ENCODE measurements at regions not wholly inside any gene's neighbourhood (a gene's known extent, or its start where the extent isn't known, plus 50 kb on each side); places are given as distances from the start of the nearest gene placed in this dataset.
"Not testable (repeated sequence)": the region's sequence is repeated elsewhere in the genome, so short reads cannot be mapped to it uniquely, and the experiment has no call there.

DNA sequence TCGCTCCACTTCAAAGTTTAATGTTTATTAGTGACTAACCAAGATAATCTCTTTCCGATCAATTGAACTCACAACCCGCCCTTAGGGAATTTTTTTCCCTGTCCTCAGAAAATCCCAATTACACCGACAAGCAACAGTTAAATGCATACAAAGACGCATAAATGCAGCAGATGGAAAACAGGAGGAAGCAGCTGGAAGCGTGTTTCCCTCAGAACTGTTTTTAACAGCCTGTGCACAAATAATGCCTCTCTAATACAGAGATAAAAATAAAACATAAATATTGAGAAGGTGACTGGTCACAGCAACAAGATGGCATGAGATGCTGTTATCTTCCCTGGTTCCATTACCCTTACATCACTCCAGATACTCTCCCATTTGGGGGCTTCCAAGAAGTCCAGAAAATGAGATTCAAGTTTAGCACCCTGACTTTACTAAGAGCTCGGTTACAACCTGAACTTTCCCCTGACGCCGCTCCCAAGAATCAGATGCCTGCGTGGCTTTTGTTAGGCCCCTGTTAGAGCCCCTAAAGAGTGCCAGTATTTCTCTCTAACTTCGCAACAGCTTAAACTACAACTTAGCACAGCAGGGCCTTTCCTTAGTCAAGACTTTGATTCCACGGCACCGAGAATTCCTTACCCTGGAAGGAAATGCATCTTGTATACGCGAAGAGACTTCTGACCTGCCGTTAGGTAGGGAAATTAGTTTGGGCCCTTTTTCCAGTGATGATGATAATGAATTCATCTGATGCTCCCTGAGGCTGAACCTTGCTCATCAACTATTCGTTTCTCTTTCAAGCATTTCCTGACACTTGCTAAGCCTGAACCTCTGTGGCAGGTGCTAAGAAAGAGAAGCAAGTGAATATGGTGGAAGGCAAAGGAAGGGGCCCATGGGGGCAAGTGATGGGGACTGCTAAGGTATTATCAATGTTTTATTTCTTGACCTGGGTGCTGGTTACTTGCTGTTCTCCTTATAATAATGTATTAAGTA, 137.7 kb upstream of the SMYD2 start:
- DNase-seq: no peak

DNA sequence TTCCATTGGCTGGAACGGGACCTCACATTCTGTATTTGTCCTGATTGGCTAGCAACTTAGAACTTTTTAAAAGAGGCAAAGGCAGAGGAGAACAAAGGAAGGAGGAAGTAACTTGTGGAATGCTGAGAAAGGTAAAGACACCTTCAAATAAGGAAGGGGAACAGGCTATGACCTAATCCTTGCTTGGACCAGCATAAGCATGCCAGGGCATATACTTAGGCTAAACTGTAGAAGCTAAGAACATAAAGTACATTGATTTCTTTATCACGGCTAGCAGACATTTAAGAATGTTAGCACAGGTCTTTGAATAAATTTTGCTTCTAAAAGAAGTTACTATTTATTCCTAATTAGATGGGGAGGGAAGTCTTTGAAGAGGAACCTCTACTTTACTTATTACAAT, 136.4 kb upstream of the SMYD2 start:
- not testable (repeated sequence) for DNase-seq

DNA sequence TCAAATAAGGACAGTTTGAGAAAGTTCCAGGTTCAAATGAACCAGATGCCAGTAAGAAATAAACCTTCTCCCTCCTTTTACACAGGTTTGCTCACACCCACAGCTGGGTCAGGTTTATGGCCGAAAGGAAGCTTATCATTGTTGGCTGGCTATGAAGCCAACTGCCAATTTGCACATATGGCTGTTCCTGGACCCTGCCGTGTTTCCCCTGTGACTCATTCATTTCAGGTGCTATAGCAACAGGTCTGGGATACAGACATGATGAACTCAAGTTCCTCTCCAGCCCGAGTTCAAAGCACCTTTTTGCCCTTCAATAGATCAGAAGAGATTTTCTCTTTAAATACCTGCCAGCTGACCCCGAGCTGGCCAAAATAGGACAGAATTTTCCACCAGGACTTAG, 134.4 kb upstream of the SMYD2 start:
- no peak for DNase-seq

DNA sequence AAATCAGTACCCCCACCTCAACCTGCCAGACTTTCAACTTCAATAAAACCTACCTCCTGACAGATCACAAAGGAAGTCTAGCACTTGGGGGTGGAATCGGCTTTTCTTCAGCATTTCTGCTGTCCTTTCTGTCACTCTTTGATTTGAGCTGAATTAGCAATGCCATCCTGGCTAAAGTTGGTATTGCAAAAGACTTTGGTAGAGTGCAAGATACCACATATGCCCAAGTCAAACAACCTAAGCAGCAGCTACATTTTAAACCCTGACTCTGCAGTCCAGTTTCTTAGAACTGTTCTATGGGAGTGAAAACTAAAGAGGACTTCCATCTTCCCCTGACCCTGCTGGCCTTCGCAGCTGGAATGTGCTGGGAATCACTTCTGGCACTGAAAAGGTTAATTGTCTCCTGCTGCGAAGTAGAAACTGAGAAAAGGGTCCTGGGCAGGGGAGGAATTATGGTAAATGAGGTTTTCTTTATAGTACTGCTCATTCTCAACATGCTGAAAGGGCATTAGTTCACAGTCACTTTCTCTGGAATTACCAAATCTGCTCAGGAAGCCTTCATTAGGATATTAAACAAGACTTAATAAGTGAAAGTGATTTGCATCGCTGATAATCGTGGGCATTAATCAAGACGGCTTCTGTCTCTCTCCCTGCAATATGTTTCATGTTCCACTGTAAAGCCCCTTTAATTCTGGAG, 126.2 kb upstream of the SMYD2 start:
- no peak for DNase-seq

DNA sequence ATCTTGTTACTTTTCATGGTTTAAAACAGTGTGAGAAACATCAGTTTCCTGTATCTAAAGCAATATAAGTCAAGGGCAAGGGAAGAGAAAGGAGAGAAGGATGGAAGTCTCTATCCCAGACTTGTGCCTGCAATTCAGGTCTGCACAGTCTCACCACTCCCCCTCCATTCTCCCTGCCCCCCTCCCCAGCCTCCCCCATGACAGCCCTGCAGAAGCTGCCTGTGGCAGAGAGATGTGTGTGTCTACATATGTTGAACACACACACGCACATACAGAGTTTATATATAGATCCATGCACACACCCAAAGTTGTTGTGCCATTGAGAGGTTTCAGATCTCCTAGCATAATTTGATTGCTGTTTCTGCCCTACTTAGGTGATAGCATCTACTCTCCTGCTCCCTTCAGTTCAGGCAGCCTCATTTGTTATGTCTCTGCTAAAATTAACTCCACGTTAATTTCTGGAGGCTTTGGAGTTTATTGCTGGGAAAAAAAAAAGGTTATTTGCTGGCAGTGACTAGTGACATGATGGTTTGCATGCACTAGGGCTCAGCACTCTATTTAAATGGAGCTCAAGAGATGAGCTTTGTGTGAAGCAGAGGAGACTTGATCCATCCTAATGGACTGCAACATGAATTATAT, 124.9 kb upstream of the SMYD2 start:
- no peak for DNase-seq

DNA sequence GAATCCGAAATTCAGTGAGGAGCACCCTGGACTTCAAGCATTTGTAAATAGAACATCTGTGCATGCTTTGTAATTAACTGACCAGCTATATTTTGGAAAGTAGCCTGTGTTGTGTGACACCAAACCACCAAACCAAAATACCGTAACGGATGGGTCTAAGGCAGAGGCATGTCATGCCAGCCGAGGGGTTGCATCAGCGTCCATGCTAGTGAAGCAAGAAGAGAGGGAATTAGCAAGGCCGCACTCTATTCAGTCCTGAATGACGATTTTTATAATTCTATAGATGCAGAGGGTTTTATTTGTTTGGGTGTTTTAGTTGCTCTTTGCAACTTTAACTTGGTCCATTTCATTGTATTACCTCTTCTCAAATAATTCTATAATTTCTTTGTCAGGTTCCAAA, 116.8 kb upstream of the SMYD2 start:
- no peak for DNase-seq

DNA sequence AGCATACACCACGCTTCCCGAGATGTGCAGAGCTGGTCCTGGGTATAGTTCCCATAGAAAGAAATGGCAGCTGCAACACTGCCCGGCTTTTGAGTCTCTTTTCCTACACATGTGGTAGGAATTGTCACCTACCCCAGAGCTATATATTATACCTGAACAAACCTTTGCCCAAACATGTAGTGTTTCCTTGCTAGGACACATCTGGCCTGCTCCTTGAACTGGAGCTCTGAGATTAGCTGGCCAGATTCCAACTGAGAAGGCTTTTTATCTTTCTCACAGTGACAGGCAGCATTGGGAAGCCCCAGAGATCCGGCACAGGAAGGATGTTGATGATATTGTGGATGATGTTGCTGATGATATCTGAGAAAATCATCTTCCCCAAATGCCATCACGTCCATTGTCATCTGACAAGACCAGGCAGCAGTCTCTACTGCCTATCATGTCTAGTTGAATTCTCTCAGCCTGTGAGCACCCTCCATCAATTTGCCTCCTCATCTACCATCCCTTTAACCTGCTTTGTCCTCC, 115.0 kb upstream of the SMYD2 start:
- DNase-seq: no peak

DNA sequence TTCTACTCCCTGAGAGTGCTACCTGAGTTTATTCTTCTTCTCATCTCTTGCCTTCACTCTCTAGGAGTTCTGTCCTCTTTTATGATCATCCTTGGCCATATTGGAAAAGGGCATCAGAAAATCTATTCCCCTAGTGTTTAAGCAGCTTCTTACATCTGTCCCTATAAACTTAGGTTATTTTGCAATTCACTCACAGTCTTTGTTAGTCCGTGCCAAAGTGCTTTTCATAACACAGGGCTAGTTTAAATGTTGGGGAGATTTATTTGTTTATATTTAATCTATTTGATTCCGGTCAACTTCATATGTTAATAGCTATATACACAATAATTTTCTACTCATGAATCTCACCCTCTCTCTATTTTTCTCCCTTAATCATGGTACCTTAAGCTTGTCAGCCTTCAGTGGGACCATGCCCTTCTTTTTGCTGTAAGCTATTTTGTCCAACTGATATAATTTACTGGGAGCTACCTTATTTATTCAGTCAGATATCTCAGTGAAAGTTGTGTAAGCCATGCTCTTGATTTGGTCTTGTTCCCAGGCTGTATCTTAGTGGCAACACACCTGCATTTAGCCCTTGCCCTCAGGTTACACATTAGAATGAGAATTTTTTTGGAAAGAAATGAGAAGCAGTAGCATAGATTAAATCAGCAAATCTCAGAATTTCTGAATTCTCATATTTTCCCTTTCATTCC, 106.3 kb upstream of the SMYD2 start:
- no peak for DNase-seq

DNA sequence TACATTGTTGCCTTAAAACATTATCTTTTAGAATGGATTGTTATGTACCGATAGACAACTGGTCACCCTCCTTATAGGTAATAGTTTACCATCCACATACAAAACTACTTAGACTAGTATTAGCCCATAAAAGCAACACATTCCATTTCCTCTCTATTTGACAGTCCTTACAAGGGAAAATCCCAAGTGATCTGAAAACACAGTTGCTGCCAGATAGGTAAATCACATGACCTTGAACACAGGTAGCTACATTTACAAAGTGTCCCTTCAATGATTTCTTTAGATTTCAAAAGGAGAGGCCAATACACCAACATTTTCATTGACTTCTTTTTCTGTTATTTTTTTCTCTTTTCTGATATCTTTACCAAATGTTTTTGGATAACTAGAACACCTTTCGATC, 102.9 kb upstream of the SMYD2 start:
- DNase-seq: no peak

DNA sequence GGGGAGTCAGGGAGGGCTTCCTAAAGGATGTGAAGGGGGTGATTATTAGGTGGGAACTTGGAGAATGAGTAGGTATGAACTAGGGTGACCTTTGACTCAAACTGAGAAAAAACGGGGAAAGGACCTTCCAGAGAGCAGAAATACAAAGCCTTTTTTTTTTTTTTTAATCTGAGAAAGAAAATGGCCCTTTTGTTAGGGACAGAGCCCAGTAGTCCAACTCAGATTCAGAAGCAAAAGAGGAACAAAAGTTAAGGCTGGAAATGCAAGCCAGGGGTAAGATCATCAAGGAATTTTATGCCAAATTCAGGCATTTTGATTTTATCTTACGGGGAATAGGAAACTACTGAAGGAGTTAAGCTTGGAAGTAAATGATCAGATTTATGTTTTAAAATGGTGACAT, 96.0 kb upstream of the SMYD2 start:
- DNase-seq: no peak

DNA sequence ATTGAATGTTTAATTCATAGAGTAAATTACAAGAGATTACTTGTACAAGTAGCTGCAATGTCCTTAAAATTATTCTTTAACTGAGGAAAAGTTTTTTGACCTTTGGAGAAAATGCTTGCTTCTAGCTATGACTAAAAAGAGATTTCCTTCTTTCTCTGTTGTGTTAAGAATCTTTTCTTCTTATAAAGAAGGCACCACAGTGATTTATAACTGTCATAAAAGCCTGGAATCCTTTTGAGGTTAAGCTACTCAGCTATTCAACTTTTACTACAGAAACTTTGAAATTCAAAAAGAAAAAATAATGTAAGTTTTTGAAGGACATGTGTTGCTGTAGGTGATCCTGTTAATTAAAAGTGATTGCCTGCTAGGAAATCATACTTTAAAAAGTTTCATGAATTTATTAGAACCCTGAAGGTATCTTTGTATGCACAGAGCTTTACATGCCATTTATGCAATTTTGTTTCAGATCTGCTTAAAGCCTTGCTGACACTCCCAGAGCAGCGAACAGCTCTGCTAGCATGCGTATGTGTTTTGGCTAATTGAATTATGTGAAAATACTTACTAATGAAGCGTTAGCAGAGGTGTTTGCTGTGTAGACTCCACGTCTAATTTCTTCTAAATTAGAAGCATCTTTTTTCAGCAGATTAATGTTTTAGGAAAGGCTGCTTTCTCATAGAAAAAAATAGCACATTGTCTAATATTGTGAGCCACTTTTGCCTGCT, 94.7 kb upstream of the SMYD2 start:
- no peak for DNase-seq

DNA sequence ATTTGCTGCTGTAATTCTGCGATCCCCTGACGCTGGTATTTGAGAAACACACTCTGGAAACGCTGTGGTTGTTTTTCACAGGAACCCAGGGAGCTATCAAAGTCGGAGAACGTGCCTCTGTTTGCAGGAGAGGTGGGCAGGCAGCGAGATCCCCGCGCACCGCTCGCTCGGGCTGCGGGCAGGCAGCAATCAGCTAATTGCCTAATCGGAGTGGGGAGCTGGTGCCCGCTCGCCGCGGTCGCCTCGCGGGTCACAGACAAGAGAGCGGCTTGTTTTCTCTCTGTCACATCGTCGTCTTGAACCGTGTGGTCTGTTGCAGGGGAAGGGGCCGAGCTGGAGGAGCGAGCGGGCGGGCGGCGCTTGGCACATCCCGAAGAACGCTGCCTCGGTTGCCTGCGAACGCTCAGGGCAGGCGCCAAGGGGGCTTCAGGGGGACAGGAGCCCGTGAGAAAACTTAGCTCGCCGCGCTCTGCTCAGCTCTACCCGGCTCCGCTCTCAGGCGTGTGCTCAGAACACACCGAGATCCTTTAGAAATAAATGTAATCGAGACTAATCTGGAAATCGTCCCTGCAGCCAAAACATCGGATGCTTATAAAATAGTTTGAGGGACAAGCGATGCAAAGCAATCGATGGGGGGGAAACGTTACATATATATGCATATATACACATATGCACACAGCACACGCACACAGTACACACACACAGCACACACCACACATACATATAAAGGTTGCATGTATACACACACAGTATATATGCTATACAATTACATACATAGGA, 93.6 kb upstream of the SMYD2 start:
- no peak for DNase-seq

DNA sequence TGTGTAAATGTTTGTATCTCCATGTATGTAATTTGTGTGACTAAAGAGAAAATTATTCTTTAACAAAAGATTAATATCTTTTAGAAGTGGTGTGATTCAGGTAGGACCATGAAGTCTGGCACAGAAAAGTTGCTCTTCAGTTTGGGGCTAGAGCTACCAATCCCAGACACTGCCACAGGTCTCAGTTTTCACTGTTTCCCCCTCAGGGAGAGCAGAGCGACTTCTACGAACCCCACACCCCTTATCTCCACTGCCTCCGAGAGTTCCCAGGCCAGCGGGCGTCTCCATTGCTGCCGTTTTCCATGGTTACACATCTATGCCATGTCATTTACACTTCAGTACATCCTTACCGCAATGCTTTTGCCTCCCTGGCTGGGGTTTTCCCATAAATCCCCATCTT, 93.0 kb upstream of the SMYD2 start:
- no peak for DNase-seq

DNA sequence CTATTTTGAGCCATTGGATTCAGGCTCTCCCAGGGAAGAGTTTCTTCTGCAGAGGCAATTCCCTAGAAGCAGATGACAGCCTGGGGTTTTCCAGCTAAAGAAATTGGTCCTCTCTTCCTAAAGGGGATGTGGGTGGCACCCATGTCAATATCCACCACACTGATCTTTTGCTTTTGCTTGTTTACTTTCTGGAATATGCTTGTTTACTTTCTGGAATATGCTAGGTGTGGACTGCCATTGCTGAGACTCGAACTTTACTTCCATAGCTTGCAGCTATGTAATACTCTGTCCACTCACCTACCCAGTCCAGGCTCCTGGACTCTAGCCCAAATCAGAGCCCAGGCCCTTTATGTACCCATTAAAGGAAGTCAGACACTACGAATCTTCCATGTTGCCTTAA, 92.1 kb upstream of the SMYD2 start:
- DNase-seq: no peak

DNA sequence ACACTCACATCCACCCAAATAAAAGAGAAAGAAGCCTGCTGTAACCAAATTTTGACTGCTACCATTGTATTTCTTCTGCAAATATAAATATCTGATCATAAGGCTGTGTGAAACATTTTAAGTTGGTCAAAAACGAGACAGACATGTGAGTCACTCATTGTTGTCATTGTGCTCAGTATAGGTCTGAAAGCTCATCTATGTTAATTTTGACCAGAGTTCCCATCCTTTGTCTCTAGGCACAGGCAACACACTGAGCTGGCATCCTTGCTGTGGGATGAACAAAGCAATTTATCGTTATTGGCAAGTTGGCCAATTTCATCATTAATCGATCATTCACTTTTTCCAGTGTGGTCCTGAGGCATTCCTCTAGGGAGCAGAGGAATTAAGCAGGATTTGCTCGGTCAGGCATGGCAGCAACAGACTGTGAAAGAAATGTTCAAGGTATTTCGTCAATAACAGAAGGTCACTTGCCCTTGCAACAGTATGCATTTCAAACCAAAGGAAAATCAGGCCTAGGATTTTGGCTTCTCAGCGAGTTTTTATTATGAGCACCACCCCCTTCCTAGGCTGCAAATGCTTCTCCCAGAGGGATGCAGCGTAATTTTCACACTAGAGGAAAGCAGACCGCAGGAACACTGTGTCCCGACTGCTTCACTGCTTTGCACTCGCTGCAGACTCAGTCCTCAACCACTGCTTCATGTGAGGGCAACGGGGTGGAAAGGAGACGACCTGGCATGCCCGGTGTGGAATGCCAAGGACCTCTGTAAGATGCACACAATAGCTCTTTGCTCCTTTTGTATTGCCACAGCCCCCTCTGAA, 87.9 kb upstream of the SMYD2 start:
- no peak for DNase-seq

DNA sequence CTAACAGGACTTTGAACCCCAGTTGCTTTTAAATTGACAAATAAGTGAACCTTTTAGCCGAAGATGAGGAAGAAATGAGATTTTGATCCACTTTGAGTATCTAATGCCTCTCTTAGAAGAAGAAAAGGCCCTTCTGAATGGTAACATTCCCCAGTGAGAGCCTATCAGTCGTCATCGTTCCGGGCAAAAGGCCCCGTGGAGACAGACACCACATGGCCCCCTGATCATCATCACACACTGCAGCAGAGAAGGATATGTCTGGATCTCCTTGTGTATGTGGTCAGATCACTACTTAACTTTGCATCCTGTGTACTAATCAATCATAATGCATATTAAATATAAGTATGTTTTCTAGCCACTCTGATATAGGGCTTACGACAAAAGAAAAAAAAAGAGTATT, 87.3 kb upstream of the SMYD2 start:
- no peak for DNase-seq

DNA sequence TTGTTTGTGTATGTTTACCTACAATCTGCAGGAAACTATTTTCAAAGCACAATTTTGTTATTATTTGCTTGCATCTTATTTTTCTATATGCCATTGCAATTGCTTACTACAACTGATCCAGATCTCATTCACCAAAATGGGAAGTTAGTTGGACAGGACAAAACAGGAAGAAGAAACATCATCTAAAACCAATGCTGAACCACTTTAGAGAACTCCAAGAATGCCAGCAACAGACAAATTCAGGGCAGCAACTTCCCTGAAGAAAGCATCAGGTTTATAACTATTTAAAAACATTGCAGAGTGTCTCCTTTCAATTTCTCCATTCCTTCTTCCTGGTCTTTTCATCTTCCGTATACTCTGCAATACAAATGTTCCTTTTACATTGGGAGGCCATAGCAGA, 82.4 kb upstream of the SMYD2 start:
- DNase-seq: no peak

DNA sequence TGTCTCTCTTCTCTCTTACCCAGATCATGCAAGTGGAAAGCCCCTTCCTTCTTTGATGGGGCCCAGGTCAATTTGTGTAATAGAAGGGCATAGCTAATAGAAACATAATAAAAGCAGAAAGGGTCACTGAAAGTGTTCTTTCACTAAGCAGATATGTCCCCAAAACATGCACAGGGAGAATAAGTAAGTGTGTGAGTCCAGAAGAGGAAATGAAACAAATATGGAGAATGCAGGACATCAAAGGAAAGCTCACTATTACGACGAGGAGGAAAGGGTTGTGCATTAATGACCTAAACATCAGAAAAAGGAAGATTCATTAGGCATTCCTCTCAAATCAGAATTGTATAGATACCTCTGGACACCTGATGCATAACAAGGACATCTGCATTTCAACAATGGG, 81.4 kb upstream of the SMYD2 start:
- no peak for DNase-seq

DNA sequence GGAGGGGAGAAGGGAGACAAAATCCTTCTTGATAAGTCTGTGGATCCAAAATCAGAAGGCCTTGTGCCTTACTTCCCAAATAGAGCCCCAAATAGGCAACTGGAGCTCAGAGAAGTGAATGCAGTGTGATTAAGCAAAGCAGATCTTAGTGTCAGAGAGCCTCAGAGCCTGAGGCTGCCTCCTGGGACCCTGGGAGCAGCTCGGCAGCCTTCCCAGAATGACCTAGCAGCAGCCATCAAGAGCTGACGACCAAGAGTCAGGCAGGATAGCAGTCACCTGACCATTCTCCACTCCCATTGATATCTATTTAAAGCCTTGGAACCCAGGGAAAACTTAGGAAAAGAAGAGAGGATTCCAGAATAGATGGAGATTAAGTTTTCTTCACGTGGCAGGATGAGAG, 78.0 kb upstream of the SMYD2 start:
- DNase-seq: no peak

DNA sequence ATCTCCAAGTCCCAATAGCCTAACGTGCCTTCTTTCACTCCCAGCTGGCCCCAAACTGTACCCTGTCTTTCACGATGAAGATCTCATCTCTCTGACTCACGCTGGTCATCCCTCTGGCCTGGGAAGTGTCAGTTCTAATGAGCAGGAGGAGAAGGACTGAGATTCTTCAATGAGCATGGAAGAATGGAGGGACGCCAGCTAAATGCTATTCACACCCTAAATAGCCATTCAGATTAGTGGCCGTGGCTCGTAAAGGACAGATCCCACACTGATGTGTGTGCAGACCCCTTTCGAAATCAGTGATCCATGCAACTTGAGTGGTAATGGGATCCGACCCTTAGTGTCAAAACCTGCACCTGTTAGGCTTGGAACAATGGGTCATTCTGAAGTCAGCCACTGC, 75.9 kb upstream of the SMYD2 start:
- DNase-seq: no peak

DNA sequence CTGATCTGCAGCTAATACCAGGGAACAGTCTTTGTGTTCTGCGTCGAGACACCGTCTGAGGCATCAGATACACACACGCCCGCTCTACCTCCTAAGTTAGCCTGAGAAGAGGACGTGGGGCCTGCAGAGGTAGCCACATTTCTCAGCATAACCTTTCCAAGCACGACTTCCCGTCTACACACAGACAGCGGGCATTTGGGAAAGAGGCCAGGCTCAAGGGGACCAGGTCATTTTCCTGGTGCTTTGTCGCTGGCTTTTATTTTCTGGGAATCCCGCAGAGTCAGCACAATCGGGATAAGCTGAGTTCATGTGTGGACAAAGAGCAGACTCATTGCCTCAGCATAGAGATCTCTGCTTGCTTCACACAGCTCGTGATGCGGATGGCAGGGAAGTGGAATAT, 72.5 kb upstream of the SMYD2 start:
- no peak for DNase-seq

Data from 8988T (cell line).